COLO668 (cell line): ENCODE measurements at regions not wholly inside any gene's neighbourhood (a gene's known extent, or its start where the extent isn't known, plus 50 kb on each side); places are given as distances from the start of the nearest gene placed in this dataset.
"Not testable (repeated sequence)": the region's sequence is repeated elsewhere in the genome, so short reads cannot be mapped to it uniquely, and the experiment has no call there.

Source experiments
- DNase-seq: peaks from one replicate; lab custom pipeline; 2025; ENCODE audit not compliant: unreplicated experiment; lab: John Stamatoyannopoulos, UW

- no peak for DNase-seq
Measured at GRCh38 chr14:71237556-71237955, 330.3 kb downstream of the PCNX1 start.

GRCh38 chr14:71238835-71239234 is 331.6 kb downstream of the PCNX1 start:
- no peak for DNase-seq

GRCh38 chr14:71240171-71240570 is 332.9 kb downstream of the PCNX1 start:
- no peak for DNase-seq

- no peak for DNase-seq
Measured at GRCh38 chr14:71240866-71241520, 333.7 kb downstream of the PCNX1 start.

GRCh38 chr14:71242237-71242748 is 335.0 kb downstream of the PCNX1 start:
- no peak for DNase-seq

- DNase-seq, result no peak
Measured at GRCh38 chr14:71243697-71244096, 336.4 kb downstream of the PCNX1 start.

GRCh38 chr14:71244341-71244740 is 337.1 kb downstream of the PCNX1 start:
- no peak for DNase-seq

- DNase-seq, result no peak
Measured at GRCh38 chr14:71245659-71246361, 338.6 kb downstream of the PCNX1 start.

- no peak for DNase-seq
Measured at GRCh38 chr14:71246539-71246938, 339.3 kb downstream of the PCNX1 start.

GRCh38 chr14:71247106-71247505 is 339.8 kb downstream of the PCNX1 start:
- no peak for DNase-seq

GRCh38 chr14:71248194-71248593 is 340.9 kb downstream of the PCNX1 start:
- no peak for DNase-seq

GRCh38 chr14:71250347-71250746 is 343.1 kb downstream of the PCNX1 start:
- no peak for DNase-seq

- DNase-seq, result no peak
Measured at GRCh38 chr14:71250791-71251190, 343.5 kb downstream of the PCNX1 start.

GRCh38 chr14:71254091-71254719 is 346.9 kb downstream of the PCNX1 start:
- DNase-seq, result not testable (repeated sequence)

- DNase-seq, result no peak
Measured at GRCh38 chr14:71261206-71261605, 353.9 kb downstream of the PCNX1 start.

GRCh38 chr14:71262441-71262840 is 355.2 kb downstream of the PCNX1 start:
- DNase-seq, result no peak

GRCh38 chr14:71264260-71264659 is 357.0 kb downstream of the PCNX1 start:
- DNase-seq, result no peak

GRCh38 chr14:71267007-71267513 is 359.8 kb downstream of the PCNX1 start:
- DNase-seq, result no peak

- no peak for DNase-seq
Measured at GRCh38 chr14:71267691-71268090, 360.4 kb downstream of the PCNX1 start.

- no peak for DNase-seq
Measured at GRCh38 chr14:71270111-71270510, 362.9 kb downstream of the PCNX1 start.

- DNase-seq, result no peak
Measured at GRCh38 chr14:71271166-71271945, 364.1 kb downstream of the PCNX1 start.
